Tibial nerve (tissue), 4 donors: ENCODE measurements at regions not wholly inside any gene's neighbourhood (a gene's known extent, or its start where the extent isn't known, plus 50 kb on each side); places are given as distances from the start of the nearest gene placed in this dataset.

Source experiments
- DNase-seq, 2 donors: peaks; one replicate each; pipeline ENCODE4 v3.0.0-alpha.2; 2019; ENCODE audit warnings: low spot score in 2 of 2
- H3K27ac ChIP-seq, 4 donors: fragments of 200-600 bp; sonication (generic) in 3 of 4; one replicate each; pipeline ENCODE4 v1.5.1; 2017 to 2019; ENCODE audit warnings: mild to moderate bottlenecking in 1 of 4
- H3K27me3 ChIP-seq, 2 donors: fragments of 200-600 bp; sonication (generic) in 1 of 2; one replicate each; pipeline versions ENCODE4 v1.5.1 to v1.6.0; 2017 to 2019
- H3K36me3 ChIP-seq, 3 donors: fragments of 200-600 bp; sonication (generic); one replicate each; pipeline ENCODE4 v1.5.1; 2018 to 2019
- H3K4me1 ChIP-seq, 4 donors: fragments of 200-600 bp; sonication (generic) in 3 of 4; one replicate each; pipeline ENCODE4 v1.5.1; 2017 to 2019
- H3K4me3 ChIP-seq, 4 donors: fragments of 200-600 bp; sonication (generic) in 3 of 4; one replicate each; pipeline ENCODE4 v1.5.1; 2017 to 2019; ENCODE audit warnings: mild to moderate bottlenecking in 1 of 4, moderate library complexity in 1 of 4
- H3K9me3 ChIP-seq, 4 donors: fragments of 200-600 bp; sonication (generic) in 3 of 4; one replicate each; pipeline ENCODE4 v1.5.1; 2017 to 2019
- CTCF ChIP-seq, 5 experiments: fragments of 200-600 bp in 3 of 5; fragments of 450-650 bp in 2 of 5; sonication (generic) in 3 of 5; IDR thresholded peaks; one replicate each; pipeline ENCODE4 v1.5.1; 2016 to 2019; ENCODE audit warnings: antibody characterized with exemption in 5 of 5, mild to moderate bottlenecking in 3 of 5, moderate library complexity in 2 of 5
- EP300 ChIP-seq, 2 donors: sonication (generic); formaldehyde crosslinking; IDR thresholded peaks; one replicate each; pipeline ENCODE4 v1.6.1; 2017; ENCODE audit warnings: antibody characterized with exemption in 2 of 2, mild to moderate bottlenecking in 1 of 2
- POLR2A ChIP-seq, 2 donors: fragments of 450-650 bp; IDR thresholded peaks; one replicate each; pipeline ENCODE4 v1.6.1; 2017; ENCODE audit warnings: antibody characterized with exemption in 2 of 2, mild to moderate bottlenecking in 2 of 2, moderate library complexity in 2 of 2
- WGBS, 2 donors: methylation state at CpG; one replicate each; pipeline ENCODE4 v1.1.5; 2018; 5-methylcytosine and 5-hydroxymethylcytosine counted together

- Histone ChIP-seq H3K4me3 (no peak overlapping the region), H3K4me1 (peaks cover 0 to 10% (median 2%) of the 10 kb centered on the region in 4 donors), H3K36me3 (no peaks in the 10 kb centered on the region), H3K27me3 (peaks cover 0 to 23% of the 10 kb centered on the region in 2 donors), H3K9me3 (no peaks in the 10 kb centered on the region), H3K27ac (no peak overlapping the region)
- 87 to 94% methylated on average over 24 of the region's 24 CpGs for WGBS, 2 donors
- TF ChIP-seq POLR2A (IDR thresholded peaks at IDR 0.05) (no peak), EP300 (IDR thresholded peaks at IDR 0.05) (no peak), CTCF (IDR thresholded peaks at IDR 0.05) (no peak)
- no peak for DNase-seq
These were observed 177.1 kb downstream of the UACA start for GRCh38 chr15:70586241-70586640.

DNA sequence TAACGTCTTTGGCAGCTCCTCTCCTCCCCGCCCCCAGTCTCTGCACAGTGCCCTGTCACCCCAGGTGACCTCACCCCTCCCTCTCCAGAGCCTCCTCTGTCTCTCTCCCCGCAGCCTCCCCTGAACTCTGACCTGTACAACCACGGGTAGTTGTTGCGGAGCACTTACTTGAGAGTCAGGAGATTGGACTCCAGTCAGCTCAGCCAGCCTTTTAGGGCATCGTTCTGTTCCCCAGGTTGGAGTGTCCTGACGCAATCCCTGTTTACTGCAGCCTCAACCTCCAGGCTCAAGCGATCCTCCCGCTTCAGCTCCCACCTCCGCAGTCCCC lies 177.7 kb downstream of the UACA start:
- 45 to 56% methylated on average over 10 of the region's 10 CpGs for WGBS, 2 donors
- DNase-seq, result no peak

DNA sequence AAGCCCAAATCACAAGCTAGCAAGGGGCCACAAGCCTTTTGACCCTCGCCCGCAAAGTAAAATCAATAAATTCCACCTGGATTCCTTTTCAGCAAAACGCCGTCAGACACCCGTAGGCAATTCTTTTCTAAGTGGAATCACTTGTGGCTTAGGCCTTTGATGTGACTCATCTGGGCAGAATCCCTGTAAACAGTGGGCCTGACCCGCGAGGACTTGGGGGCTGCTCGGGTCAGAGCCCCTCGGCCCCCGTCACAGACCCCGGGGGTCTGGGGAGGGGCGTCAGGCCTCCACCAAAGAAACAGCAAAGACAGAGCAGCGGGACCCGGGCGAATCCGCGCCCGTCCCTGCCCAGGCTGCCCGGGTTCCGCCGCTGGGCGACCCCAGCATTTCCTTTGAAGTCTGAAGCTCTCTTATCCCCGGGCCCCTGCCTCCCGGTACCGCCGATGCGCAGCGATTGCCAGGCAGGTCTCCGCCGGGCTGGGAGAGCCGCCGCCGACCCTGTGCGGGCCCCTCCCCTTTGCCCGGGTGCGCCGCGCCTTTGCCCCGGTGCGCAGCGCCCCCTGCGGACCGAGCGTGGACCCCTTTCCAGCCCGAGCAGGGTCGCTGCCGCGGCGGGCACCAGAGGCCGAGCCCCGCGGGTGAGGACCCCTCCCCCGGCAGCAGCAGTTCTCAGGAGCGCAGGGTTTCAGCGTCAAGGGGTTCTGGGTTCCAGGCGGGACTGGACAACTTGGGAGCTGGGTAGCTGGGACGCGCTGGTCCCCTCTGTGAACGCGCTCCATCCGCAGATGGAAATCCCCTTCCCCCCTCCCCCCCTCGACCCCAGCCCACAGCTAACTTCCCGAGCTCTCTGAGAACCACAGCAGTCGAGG lies 178.3 kb downstream of the UACA start:
- H3K4me3 ChIP-seq, result peak overlapping the region in 2 of 4 donors; percentile 23 to 30
- no peaks in the 10 kb centered on the region for H3K36me3 ChIP-seq
- whole genome bisulfite sequencing, 2 donors, result 15 to 33% methylated on average over 25 to 60 of the region's 64 CpGs
- no peak for TF ChIP-seq POLR2A (IDR thresholded peaks at IDR 0.05)
- TF ChIP-seq EP300 (IDR thresholded peaks at IDR 0.05), result no peak
- TF ChIP-seq CTCF (IDR thresholded peaks at IDR 0.05), result peak; percentile 18 to 64 (median 38)
- peaks cover 0 to 10% (median 2%) of the 10 kb centered on the region in 4 donors for H3K4me1 ChIP-seq
- peak overlapping the region in 1 of 4 donors; percentile 10 for H3K27ac ChIP-seq
- no peaks in the 10 kb centered on the region for H3K9me3 ChIP-seq
- no peak for DNase-seq
- H3K27me3 ChIP-seq, result peaks cover 0 to 23% of the 10 kb centered on the region in 2 donors

More for the DNA sequence above, 177.7 kb downstream of the UACA start:
- Histone ChIP-seq H3K4me1 (peaks cover 0 to 10% (median 2%) of the 10 kb centered on the region in 4 donors), H3K36me3 (no peaks in the 10 kb centered on the region), H3K27ac (no peak overlapping the region), H3K27me3 (peaks cover 0 to 23% of the 10 kb centered on the region in 2 donors), H3K9me3 (no peaks in the 10 kb centered on the region), H3K4me3 (no peak overlapping the region)
- TF ChIP-seq EP300 (IDR thresholded peaks at IDR 0.05) (no peak), CTCF (IDR thresholded peaks at IDR 0.05) (no peak), POLR2A (IDR thresholded peaks at IDR 0.05) (no peak)

GRCh38 chr15:70584441-70584837 lies 178.9 kb downstream of the UACA start:
- H3K4me3 ChIP-seq, result no peak overlapping the region
- H3K27ac ChIP-seq, result no peak overlapping the region
- H3K4me1 ChIP-seq, result peaks cover 0 to 10% (median 2%) of the 10 kb centered on the region in 4 donors
- 93 to 98% methylated on average over 4 of the region's 4 CpGs for WGBS, 2 donors
- no peaks in the 10 kb centered on the region for H3K9me3 ChIP-seq
- H3K36me3 ChIP-seq, result no peaks in the 10 kb centered on the region
- H3K27me3 ChIP-seq, result peaks cover 0 to 23% of the 10 kb centered on the region in 2 donors
- DNase-seq, result no peak
- TF ChIP-seq CTCF (IDR thresholded peaks at IDR 0.05), result no peak
- no peak for TF ChIP-seq POLR2A (IDR thresholded peaks at IDR 0.05)
- no peak for TF ChIP-seq EP300 (IDR thresholded peaks at IDR 0.05)

DNA sequence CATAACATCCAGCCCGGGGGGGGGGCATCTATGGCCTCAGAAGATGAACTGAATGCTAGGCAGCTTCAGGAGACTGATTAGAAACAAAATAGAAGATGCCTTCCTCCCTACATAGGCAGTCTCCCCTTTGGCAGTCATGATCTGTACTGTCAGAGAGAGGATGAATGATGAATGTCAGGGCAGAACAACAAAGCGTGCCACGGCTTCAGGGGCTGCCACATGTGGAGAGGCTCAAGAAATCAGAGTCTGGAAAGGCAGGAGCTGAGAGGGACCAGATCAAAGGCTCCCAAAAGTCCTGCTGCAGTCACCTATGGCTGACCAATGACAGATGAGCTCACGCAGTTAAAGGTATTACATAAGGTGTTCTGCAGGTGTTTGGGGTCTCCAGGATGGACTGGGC lies 180.4 kb downstream of the UACA start:
- Histone ChIP-seq H3K36me3 (no peaks in the 10 kb centered on the region), H3K9me3 (no peaks in the 10 kb centered on the region), H3K4me1 (peaks cover 0 to 10% (median 2%) of the 10 kb centered on the region in 4 donors), H3K27ac (no peak overlapping the region), H3K27me3 (peaks cover 0 to 23% of the 10 kb centered on the region in 2 donors), H3K4me3 (no peak overlapping the region)
- 68 to 70% methylated on average over 4 of the region's 4 CpGs for WGBS, 2 donors
- no peak for DNase-seq
- no peak for TF ChIP-seq CTCF (IDR thresholded peaks at IDR 0.05)
- TF ChIP-seq POLR2A (IDR thresholded peaks at IDR 0.05), result no peak
- TF ChIP-seq EP300 (IDR thresholded peaks at IDR 0.05), result no peak
